ENCODE measurements at regions not wholly inside any gene's neighbourhood (a gene's known extent, or its start where the extent isn't known, plus 50 kb on each side); places are given as distances from the start of the nearest gene placed in this dataset.

DNA sequence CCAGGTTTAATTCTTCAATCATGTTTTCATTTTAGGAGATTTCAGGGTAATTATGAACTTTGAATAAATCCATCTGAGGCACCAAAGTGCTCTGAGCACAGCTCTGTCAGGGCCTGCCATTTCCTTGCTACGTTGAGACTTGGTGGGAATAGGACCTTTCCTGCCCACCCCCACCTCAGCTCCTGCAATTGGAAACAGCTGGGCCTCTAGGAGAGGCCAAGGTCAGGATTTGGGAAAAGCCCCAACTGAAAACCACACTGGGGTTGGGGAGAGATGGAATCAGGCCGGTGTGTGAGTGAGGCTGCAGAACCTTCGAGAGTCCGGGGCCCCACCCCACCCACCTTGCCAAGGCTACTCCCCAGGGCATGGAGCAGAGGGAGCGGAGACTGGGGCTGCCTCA lies 212.7 kb upstream of the BCOR start:
- POLR2A ChIA-PET: no interaction called here
- Histone ChIP-seq H3K4me3 (ENCODE audit: low read length) (no peak overlapping the region), H3K27me3 (ENCODE audit: control insufficient read depth in 1 of 2, insufficient read depth in 2 of 2, low read length in 2 of 2) (no peaks in the 10 kb centered on the region), H3K36me3 (ENCODE audit: insufficient read depth, low read length) (no peaks in the 10 kb centered on the region), H3K27ac (ENCODE audit: low read depth in 1 of 2, low read length in 2 of 2) (no peak overlapping the region), H3K4me1 (ENCODE audit: insufficient read depth, low read length) (no peaks in the 10 kb centered on the region), H3K9me3 (ENCODE audit: control insufficient read depth in 1 of 2, insufficient read depth in 1 of 2, low read length in 2 of 2) (peaks cover 0 to 4% of the 10 kb centered on the region in 2 experiments)
- no peaks in the 10 kb centered on the region for H3K9me3 Mint-ChIP-seq
- no peak for DNase-seq
- CTCF ChIA-PET: no interaction called here
- H3K4me1 Mint-ChIP-seq (ENCODE audit: low read depth): no peaks in the 10 kb centered on the region
- no peak overlapping the region for H3K27ac Mint-ChIP-seq
- peaks cover 6% of the 10 kb centered on the region for H3K36me3 Mint-ChIP-seq (ENCODE audit: low read depth)
- no peak overlapping the region for H3K4me3 Mint-ChIP-seq
- intact Hi-C loops (cut with DNase I, micrococcal nuclease): loop anchor here in 1 of 2 experiments (5.0 kb wide), 1 partner anchor 1937 kb away; no protein-coding TSS in a partner anchor
- no peaks in the 10 kb centered on the region for H3K27me3 Mint-ChIP-seq
- TF ChIP-seq, protein P1, sequence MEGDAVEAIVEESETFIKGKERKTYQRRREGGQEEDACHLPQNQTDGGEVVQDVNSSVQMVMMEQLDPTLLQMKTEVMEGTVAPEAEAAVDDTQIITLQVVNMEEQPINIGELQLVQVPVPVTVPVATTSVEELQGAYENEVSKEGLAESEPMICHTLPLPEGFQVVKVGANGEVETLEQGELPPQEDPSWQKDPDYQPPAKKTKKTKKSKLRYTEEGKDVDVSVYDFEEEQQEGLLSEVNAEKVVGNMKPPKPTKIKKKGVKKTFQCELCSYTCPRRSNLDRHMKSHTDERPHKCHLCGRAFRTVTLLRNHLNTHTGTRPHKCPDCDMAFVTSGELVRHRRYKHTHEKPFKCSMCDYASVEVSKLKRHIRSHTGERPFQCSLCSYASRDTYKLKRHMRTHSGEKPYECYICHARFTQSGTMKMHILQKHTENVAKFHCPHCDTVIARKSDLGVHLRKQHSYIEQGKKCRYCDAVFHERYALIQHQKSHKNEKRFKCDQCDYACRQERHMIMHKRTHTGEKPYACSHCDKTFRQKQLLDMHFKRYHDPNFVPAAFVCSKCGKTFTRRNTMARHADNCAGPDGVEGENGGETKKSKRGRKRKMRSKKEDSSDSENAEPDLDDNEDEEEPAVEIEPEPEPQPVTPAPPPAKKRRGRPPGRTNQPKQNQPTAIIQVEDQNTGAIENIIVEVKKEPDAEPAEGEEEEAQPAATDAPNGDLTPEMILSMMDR (IDR thresholded peaks at IDR 0.05): no peak
- no peak for ATAC-seq (ENCODE audit: poor library complexity)

DNA sequence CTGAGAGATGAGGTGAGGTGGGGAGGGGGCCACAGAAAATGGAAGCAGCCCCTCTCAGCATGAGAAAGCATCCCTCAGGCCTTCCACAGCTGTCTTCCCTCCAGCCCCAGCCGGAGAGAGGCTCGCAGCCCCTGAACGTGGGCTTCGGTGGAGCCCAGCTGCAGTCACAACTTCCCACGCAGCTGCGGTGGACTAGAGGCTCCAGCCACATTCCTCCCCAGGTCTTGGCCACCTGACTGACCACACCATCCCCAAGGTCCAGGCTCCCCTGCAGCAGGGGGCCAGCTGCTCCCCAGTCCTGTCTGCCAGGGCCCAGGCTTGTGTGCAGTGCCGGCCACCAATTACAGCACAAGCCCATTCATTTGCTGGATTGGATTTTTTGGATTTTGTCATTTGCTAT lies 212.3 kb upstream of the BCOR start:
- H3K36me3 Mint-ChIP-seq (ENCODE audit: low read depth): peaks cover 6% of the 10 kb centered on the region
- Histone ChIP-seq H3K4me1 (ENCODE audit: insufficient read depth, low read length) (no peaks in the 10 kb centered on the region), H3K36me3 (ENCODE audit: insufficient read depth, low read length) (no peaks in the 10 kb centered on the region), H3K27me3 (ENCODE audit: control insufficient read depth in 1 of 2, insufficient read depth in 2 of 2, low read length in 2 of 2) (no peaks in the 10 kb centered on the region), H3K4me3 (ENCODE audit: low read length) (no peak overlapping the region), H3K9me3 (ENCODE audit: control insufficient read depth in 1 of 2, insufficient read depth in 1 of 2, low read length in 2 of 2) (no peaks in the 10 kb centered on the region), H3K27ac (ENCODE audit: low read depth in 1 of 2, low read length in 2 of 2) (no peak overlapping the region)
- no peaks in the 10 kb centered on the region for H3K4me1 Mint-ChIP-seq (ENCODE audit: low read depth)
- intact Hi-C loops (cut with DNase I, micrococcal nuclease): loop anchor here in 1 of 2 experiments (5.0 kb wide), 1 partner anchor 1937 kb away; no protein-coding TSS in a partner anchor
- TF ChIP-seq, protein P1 (IDR thresholded peaks at IDR 0.05): no peak
- POLR2A ChIA-PET: no interaction called here
- CTCF ChIA-PET: no interaction called here
- H3K27ac Mint-ChIP-seq: no peak overlapping the region
- ATAC-seq (ENCODE audit: poor library complexity) (no peak), DNase-seq (no peak)
- H3K4me3 Mint-ChIP-seq: no peak overlapping the region
- no peaks in the 10 kb centered on the region for H3K9me3 Mint-ChIP-seq
- no peaks in the 10 kb centered on the region for H3K27me3 Mint-ChIP-seq

DNA sequence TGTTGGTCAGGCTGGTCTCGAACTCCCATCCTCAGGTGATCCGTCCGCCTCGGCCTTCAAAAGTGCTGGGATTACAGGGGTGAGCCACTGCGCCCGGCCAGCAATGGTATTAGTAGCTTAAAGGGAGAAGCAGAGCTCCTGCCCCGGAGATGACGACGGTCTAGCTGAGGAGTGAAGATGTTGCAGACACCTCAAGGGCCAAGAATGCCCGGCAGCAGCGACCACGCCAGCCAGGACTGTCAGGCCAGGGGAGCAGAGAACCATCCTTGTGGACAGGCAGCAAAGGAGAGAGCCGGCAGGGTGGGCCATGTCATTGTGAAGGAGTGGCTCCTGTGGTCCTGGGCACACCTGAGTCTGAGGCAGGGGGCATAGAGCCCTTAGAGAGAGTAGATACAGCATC lies 210.1 kb upstream of the BCOR start:
- Mint-ChIP-seq H3K36me3 (ENCODE audit: low read depth) (no peaks in the 10 kb centered on the region), H3K4me1 (ENCODE audit: low read depth) (no peaks in the 10 kb centered on the region), H3K9me3 (no peaks in the 10 kb centered on the region), H3K4me3 (no peak overlapping the region), H3K27me3 (no peaks in the 10 kb centered on the region), H3K27ac (no peak overlapping the region)
- Histone ChIP-seq H3K27me3 (ENCODE audit: control insufficient read depth in 1 of 2, insufficient read depth in 2 of 2, low read length in 2 of 2) (no peaks in the 10 kb centered on the region), H3K9me3 (ENCODE audit: control insufficient read depth in 1 of 2, insufficient read depth in 1 of 2, low read length in 2 of 2) (no peaks in the 10 kb centered on the region), H3K4me1 (ENCODE audit: insufficient read depth, low read length) (no peaks in the 10 kb centered on the region), H3K36me3 (ENCODE audit: insufficient read depth, low read length) (no peaks in the 10 kb centered on the region), H3K27ac (ENCODE audit: low read depth in 1 of 2, low read length in 2 of 2) (no peak overlapping the region), H3K4me3 (ENCODE audit: low read length) (no peak overlapping the region)
- POLR2A ChIA-PET: no interaction called here
- DNase-seq: no peak
- intact Hi-C loops (cut with DNase I, micrococcal nuclease): no loop called here
- TF ChIP-seq, protein P1 (IDR thresholded peaks at IDR 0.05): no peak
- CTCF ChIA-PET: no interaction called here
- ATAC-seq (ENCODE audit: poor library complexity): no peak
